HepG2 (cell line): ENCODE measurements at regions not wholly inside any gene's neighbourhood (a gene's known extent, or its start where the extent isn't known, plus 50 kb on each side); places are given as distances from the start of the nearest gene placed in this dataset.

ENCODE experiments used
- ARID2 ChIP-seq: sonication (generic); formaldehyde crosslinking; IDR thresholded peaks from 2 replicates; pipeline ENCODE4 v1.8.1; 2022; ENCODE audit warnings: mild to moderate bottlenecking, missing genetic modification reagents, borderline replicate concordance
- GATAD2A ChIP-seq: IDR thresholded peaks from 2 replicates; pipeline ENCODE4 v1.6.1; 2016
- HDAC2 ChIP-seq: sonication (generic); formaldehyde crosslinking; IDR thresholded peaks from 2 replicates; pipeline ENCODE4 v1.4.0; 2020; ENCODE audit warnings: missing genetic modification reagents
- IRX3 ChIP-seq: sonication (generic); formaldehyde crosslinking; IDR thresholded peaks from 2 replicates; pipeline ENCODE4 v1.8.1; 2023; ENCODE audit warnings: mild to moderate bottlenecking, low read depth, missing genetic modification reagents, borderline replicate concordance
- SAFB2 ChIP-seq: sonication (generic); formaldehyde crosslinking; IDR thresholded peaks from 2 replicates; pipeline ENCODE4 v1.5.1; 2020; ENCODE audit warnings: missing genetic modification reagents, low read depth, mild to moderate bottlenecking, borderline replicate concordance
- SOX5 ChIP-seq: IDR thresholded peaks from 2 replicates; pipeline ENCODE4 v1.6.1; 2016; ENCODE audit warnings: borderline replicate concordance
- ZNF264 ChIP-seq: sonication (generic); formaldehyde crosslinking; IDR thresholded peaks from 2 replicates; pipeline ENCODE4 v1.4.0; 2020; ENCODE audit warnings: missing genetic modification reagents
- ZNF331 ChIP-seq: sonication (generic); formaldehyde crosslinking; IDR thresholded peaks from 2 replicates; pipeline ENCODE4 v1.4.0; 2020; ENCODE audit warnings: missing genetic modification reagents
- ZNF746 ChIP-seq: sonication (generic); formaldehyde crosslinking; IDR thresholded peaks from 2 replicates; pipeline ENCODE4 v1.8.0; 2022; ENCODE audit warnings: mild to moderate bottlenecking, missing genetic modification reagents
- ZSCAN29 ChIP-seq: sonication (generic); formaldehyde crosslinking; conservative IDR thresholded peaks from 2 replicates; pipeline ENCODE4 v1.4.0; 2020; ENCODE audit warnings: mild to moderate bottlenecking, missing genetic modification reagents
- TF ChIP-seq, protein P1 (sequence below): sonication (generic); formaldehyde crosslinking; IDR thresholded peaks from 2 replicates; pipeline ENCODE4 v1.9.0; 2022; ENCODE audit warnings: missing genetic modification reagents, mild to moderate bottlenecking, borderline replicate concordance
- TF ChIP-seq, protein P2 (sequence below): IDR thresholded peaks from 2 replicates; pipeline ENCODE4 v1.6.1; 2016; ENCODE audit warnings: low read depth
- TF ChIP-seq, protein P3 (sequence below), 2 experiments: sonication (generic) in 1 of 2; formaldehyde crosslinking in 1 of 2; IDR thresholded peaks; 2 replicates each; pipeline versions ENCODE4 v1.4.0 to v1.6.1; 2018 to 2020; ENCODE audit warnings: missing genetic modification reagents in 2 of 2, borderline replicate concordance in 1 of 2, low read depth in 1 of 2, mild to moderate bottlenecking in 1 of 2, missing biosample characterization in 1 of 2
- TF ChIP-seq, protein P4 (sequence below): sonication (generic); formaldehyde crosslinking; IDR thresholded peaks from 2 replicates; pipeline ENCODE4 v1.8.0; 2022; ENCODE audit warnings: mild to moderate bottlenecking, missing genetic modification reagents; ENCODE audit not compliant: insufficient replicate concordance
- TF ChIP-seq, protein P5 (sequence below): sonication (generic); formaldehyde crosslinking; IDR thresholded peaks from 2 replicates; pipeline ENCODE4 v1.4.0; 2020; ENCODE audit warnings: missing genetic modification reagents
- TF ChIP-seq, protein P6 (sequence below): sonication (generic); formaldehyde crosslinking; IDR thresholded peaks from 2 replicates; pipeline ENCODE4 v1.4.0; 2020; ENCODE audit warnings: mild to moderate bottlenecking, missing genetic modification reagents
- TF ChIP-seq, protein P7 (sequence below): sonication (generic); formaldehyde crosslinking; IDR thresholded peaks from 2 replicates; pipeline ENCODE4 v1.8.0; 2022; ENCODE audit warnings: mild to moderate bottlenecking, missing genetic modification reagents

DNA sequence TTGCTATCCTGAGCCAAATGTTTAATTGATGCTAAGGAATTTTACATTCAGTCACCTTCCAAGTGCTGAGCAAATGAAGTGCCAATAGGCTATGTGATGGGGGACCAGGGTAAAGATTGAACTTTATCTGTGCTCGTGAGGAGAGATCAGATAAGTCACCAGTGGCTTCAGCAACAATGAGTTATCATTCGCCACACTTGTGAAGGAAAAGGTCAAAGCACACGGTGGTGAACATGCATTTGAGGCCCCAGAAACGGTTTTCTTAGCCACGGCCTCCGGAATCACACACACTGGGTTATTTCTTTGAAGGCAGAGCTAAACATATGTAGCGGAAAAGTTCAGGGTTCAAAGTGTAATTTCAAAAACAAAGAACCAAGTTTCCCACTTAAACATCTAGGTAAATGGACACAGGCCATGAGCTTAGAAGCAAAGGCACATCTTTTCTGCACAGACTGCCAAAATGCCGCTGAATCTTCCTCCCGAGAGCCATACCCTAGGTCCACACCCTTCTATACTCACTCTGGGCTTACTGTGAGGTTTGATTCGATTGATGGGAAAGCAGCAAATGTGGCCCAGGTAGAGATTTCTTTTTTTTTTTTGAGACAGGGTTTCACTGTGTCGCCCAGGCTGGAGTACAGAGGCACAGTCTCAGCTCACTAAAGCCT is 268.5 kb downstream of the SHQ1 start (continued):
- TF ChIP-seq, protein P1, sequence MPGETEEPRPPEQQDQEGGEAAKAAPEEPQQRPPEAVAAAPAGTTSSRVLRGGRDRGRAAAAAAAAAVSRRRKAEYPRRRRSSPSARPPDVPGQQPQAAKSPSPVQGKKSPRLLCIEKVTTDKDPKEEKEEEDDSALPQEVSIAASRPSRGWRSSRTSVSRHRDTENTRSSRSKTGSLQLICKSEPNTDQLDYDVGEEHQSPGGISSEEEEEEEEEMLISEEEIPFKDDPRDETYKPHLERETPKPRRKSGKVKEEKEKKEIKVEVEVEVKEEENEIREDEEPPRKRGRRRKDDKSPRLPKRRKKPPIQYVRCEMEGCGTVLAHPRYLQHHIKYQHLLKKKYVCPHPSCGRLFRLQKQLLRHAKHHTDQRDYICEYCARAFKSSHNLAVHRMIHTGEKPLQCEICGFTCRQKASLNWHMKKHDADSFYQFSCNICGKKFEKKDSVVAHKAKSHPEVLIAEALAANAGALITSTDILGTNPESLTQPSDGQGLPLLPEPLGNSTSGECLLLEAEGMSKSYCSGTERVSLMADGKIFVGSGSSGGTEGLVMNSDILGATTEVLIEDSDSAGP (CRISPR knock-in tag) = peak; percentile 42; the same call in 1 of the 2 replicates
- TF ChIP-seq, protein P2, sequence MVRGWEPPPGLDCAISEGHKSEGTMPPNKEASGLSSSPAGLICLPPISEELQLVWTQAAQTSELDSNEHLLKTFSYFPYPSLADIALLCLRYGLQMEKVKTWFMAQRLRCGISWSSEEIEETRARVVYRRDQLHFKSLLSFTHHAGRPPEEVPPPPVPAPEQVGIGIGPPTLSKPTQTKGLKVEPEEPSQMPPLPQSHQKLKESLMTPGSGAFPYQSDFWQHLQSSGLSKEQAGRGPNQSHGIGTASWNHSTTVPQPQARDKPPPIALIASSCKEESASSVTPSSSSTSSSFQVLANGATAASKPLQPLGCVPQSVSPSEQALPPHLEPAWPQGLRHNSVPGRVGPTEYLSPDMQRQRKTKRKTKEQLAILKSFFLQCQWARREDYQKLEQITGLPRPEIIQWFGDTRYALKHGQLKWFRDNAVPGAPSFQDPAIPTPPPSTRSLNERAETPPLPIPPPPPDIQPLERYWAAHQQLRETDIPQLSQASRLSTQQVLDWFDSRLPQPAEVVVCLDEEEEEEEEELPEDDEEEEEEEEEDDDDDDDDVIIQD (CRISPR knock-in tag) = peak; percentile 70; the same call in 1 of the 2 replicates
- TF ChIP-seq HDAC2 (CRISPR knock-in tag) (peak; percentile 91), ZNF264 (CRISPR knock-in tag) (peak; percentile 85; the same call in 1 of the 2 replicates), SAFB2 (CRISPR knock-in tag) (no peak), ZNF331 (peak; percentile 60; the same call in 1 of the 2 replicates), GATAD2A (CRISPR knock-in tag) (peak; percentile 86), ZSCAN29 (CRISPR knock-in tag) (peak; percentile 96), ARID2 (CRISPR knock-in tag) (0 out of 2 replicates have a peak, but pooled peaks have one; percentile 67), SOX5 (CRISPR knock-in tag) (peak; percentile 95), ZNF746 (CRISPR knock-in tag) (peak; percentile 76; the same call in 1 of the 2 replicates), IRX3 (0 out of 2 replicates have a peak, but pooled peaks have one; percentile 60)
- TF ChIP-seq, protein P3, sequence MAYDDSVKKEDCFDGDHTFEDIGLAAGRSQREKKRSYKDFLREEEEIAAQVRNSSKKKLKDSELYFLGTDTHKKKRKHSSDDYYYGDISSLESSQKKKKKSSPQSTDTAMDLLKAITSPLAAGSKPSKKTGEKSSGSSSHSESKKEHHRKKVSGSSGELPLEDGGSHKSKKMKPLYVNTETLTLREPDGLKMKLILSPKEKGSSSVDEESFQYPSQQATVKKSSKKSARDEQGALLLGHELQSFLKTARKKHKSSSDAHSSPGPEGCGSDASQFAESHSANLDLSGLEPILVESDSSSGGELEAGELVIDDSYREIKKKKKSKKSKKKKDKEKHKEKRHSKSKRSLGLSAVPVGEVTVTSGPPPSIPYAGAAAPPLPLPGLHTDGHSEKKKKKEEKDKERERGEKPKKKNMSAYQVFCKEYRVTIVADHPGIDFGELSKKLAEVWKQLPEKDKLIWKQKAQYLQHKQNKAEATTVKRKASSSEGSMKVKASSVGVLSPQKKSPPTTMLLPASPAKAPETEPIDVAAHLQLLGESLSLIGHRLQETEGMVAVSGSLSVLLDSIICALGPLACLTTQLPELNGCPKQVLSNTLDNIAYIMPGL (CRISPR knock-in tag; IDR thresholded peaks at IDR 0.05; ENCODE audit: borderline replicate concordance in 1 of 2, low read depth in 1 of 2) = peak in 1 of 2 experiments; percentile 27; a peak in 2 of 4 replicates
- TF ChIP-seq, protein P4, sequence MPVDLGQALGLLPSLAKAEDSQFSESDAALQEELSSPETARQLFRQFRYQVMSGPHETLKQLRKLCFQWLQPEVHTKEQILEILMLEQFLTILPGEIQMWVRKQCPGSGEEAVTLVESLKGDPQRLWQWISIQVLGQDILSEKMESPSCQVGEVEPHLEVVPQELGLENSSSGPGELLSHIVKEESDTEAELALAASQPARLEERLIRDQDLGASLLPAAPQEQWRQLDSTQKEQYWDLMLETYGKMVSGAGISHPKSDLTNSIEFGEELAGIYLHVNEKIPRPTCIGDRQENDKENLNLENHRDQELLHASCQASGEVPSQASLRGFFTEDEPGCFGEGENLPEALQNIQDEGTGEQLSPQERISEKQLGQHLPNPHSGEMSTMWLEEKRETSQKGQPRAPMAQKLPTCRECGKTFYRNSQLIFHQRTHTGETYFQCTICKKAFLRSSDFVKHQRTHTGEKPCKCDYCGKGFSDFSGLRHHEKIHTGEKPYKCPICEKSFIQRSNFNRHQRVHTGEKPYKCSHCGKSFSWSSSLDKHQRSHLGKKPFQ (CRISPR knock-in tag) = peak; percentile 87
- TF ChIP-seq, protein P5, sequence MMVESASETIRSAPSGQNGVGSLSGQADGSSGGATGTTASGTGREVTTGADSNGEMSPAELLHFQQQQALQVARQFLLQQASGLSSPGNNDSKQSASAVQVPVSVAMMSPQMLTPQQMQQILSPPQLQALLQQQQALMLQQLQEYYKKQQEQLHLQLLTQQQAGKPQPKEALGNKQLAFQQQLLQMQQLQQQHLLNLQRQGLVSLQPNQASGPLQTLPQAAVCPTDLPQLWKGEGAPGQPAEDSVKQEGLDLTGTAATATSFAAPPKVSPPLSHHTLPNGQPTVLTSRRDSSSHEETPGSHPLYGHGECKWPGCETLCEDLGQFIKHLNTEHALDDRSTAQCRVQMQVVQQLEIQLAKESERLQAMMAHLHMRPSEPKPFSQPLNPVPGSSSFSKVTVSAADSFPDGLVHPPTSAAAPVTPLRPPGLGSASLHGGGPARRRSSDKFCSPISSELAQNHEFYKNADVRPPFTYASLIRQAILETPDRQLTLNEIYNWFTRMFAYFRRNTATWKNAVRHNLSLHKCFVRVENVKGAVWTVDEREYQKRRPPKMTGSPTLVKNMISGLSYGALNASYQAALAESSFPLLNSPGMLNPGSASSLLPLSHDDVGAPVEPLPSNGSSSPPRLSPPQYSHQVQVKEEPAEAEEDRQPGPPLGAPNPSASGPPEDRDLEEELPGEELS (CRISPR knock-in tag) = peak; percentile 86
- TF ChIP-seq, protein P6, sequence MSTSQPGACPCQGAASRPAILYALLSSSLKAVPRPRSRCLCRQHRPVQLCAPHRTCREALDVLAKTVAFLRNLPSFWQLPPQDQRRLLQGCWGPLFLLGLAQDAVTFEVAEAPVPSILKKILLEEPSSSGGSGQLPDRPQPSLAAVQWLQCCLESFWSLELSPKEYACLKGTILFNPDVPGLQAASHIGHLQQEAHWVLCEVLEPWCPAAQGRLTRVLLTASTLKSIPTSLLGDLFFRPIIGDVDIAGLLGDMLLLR (CRISPR knock-in tag) = no peak
- TF ChIP-seq, protein P7, sequence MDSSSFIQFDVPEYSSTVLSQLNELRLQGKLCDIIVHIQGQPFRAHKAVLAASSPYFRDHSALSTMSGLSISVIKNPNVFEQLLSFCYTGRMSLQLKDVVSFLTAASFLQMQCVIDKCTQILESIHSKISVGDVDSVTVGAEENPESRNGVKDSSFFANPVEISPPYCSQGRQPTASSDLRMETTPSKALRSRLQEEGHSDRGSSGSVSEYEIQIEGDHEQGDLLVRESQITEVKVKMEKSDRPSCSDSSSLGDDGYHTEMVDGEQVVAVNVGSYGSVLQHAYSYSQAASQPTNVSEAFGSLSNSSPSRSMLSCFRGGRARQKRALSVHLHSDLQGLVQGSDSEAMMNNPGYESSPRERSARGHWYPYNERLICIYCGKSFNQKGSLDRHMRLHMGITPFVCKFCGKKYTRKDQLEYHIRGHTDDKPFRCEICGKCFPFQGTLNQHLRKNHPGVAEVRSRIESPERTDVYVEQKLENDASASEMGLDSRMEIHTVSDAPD = peak; percentile 92
